KBM-7 (cell line): ENCODE measurements at regions not wholly inside any gene's neighbourhood (a gene's known extent, or its start where the extent isn't known, plus 50 kb on each side); places are given as distances from the start of the nearest gene placed in this dataset.

Experiments used
- DNase-seq: peaks from one replicate; pipeline ENCODE4 v3.0.0-alpha.2; 2015
- in situ Hi-C: fragments of 300-500 bp; cut with MboI; formaldehyde crosslinking; loops from 2 replicates; pipeline ENCODE4 v1.14.3; 2020; ENCODE audit warnings: low sequenced_read_pairs, low pct_unique_long_range_greater_than_20kb, mixed read lengths

- DNase-seq = peak; percentile 62
- in situ Hi-C loops = no loop called here
Measured at GRCh38 chr14:61113561-61114225, 132.6 kb downstream of the SLC38A6 start.

DNA sequence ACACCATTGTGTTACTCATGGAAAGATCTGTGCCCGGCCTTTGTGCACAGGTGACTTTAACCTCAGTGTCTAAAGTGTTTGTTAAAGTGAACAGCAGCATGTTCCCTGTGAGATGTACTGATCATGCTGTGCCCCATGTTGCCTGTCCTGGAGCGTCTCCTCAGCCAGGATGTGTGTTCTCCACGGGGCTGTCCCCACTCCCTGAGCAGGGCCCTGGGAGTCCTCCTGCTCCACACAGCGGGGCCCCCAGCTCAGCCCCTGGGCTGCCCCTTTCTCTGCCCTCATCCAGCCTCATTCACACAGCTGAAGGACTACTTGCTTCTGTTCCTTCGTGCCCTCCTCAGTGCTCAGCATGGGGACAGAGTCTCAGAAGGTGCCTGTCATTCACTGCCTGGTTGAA is 131.5 kb downstream of the SLC38A6 start:
- no peak for DNase-seq
- in situ Hi-C loops = no loop called here

DNA sequence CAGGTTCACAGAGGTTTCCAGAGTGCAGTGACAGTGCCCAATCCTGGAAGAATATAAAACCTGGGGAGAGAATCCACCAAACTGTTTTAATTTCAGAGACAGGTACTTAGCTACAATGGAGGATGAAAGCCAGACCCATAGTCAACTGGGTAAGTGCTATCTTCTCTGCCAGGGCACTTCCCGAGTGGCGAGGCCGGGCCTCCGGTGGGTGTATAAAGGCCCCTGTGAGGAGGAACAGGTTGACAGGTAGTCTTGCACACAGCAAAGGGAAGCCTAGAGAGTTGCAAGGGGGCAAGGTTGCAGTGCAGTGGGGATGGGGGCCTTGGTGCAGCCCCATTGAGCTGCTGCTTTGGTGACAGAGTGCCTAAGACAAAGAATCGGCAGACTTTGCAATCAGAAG is 130.7 kb downstream of the SLC38A6 start:
- no peak for DNase-seq
- in situ Hi-C loops = no loop called here

GRCh38 chr14:61111209-61111665 is 130.2 kb downstream of the SLC38A6 start:
- in situ Hi-C loops = no loop called here
- DNase-seq = no peak

GRCh38 chr14:61110316-61111082 is 129.5 kb downstream of the SLC38A6 start:
- in situ Hi-C loops = no loop called here
- no peak for DNase-seq

GRCh38 chr14:61109288-61109687 is 128.2 kb downstream of the SLC38A6 start:
- no peak for DNase-seq
- in situ Hi-C loops = no loop called here

DNA sequence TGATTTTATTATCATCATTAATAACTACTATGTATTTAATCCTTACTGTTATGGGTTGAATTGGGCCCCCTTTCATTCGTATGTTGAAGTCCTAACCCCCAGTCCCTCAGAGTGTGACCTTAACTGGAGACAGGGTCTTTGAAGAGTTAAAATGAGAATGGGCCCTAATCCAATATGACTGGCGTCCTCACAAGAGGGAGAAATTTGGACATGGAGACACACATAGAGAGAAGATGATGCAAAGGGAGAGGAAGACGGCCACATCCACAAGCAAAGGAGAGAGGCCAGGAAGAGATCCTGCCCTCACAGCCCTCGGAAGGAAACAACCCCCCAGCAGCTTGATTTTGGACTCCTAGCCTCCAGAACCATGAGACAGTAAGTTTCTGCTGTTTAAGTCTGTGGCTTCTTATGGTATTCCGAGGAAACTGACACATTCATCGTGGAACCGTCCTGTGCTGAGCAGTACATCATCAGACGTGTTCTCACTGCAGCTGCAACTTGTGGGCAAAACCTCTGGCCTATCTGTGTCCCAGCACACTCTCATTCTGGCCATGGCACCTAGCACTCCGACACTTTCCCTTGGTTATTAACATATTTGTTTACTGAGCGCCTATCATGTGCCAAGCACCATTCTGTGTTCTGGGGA is 127.6 kb downstream of the SLC38A6 start:
- in situ Hi-C loops = no loop called here
- DNase-seq = no peak

GRCh38 chr14:61107869-61108493 is 126.9 kb downstream of the SLC38A6 start:
- in situ Hi-C loops = no loop called here
- no peak for DNase-seq

GRCh38 chr14:61106959-61107641 is 126.1 kb downstream of the SLC38A6 start:
- DNase-seq = no peak
- in situ Hi-C loops = no loop called here

- DNase-seq = no peak
- in situ Hi-C loops = no loop called here
Measured at GRCh38 chr14:61106271-61106958, 125.4 kb downstream of the SLC38A6 start.

- DNase-seq = no peak
- in situ Hi-C loops = no loop called here
Measured at GRCh38 chr14:61104358-61104757, 123.3 kb downstream of the SLC38A6 start.

DNA sequence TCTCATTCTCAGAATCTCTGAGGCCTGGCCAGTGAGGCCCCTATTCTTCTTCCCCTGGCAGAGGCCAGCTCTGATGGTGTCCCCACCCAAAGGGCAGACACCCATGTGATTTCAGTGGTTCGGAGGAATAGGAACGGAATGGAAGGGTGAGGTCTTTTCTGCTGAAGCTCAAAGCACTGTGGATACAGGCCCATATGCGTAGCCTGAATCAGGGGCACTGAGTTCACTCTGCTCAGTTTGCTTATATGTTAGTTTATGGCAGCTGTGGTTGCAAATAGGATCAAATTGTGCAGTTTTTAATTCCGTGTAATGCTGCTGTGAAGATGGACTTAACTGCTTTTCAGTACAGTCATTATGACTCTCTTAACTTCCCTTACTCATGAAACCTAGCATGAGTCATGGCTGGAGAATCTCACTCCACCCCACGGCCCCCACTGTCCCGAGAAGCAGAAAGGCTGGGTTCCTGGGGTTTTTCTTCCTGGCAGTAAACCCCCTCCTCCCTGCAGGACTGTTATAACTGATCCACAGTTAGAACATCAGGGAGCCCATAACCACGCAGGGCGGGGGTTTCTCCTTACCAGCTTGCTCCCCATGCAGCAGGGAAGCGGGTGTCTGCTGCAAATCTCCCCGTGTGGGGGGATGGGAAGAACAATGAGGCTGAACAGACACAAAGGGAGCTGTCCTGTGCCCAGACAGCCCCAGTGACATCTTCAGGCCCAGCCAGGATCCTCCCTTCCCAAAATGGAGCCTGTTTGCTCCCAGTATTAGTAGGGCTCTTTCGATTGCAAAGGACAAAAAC is 122.7 kb downstream of the SLC38A6 start:
- in situ Hi-C loops = no loop called here
- peak; percentile 66 for DNase-seq

DNA sequence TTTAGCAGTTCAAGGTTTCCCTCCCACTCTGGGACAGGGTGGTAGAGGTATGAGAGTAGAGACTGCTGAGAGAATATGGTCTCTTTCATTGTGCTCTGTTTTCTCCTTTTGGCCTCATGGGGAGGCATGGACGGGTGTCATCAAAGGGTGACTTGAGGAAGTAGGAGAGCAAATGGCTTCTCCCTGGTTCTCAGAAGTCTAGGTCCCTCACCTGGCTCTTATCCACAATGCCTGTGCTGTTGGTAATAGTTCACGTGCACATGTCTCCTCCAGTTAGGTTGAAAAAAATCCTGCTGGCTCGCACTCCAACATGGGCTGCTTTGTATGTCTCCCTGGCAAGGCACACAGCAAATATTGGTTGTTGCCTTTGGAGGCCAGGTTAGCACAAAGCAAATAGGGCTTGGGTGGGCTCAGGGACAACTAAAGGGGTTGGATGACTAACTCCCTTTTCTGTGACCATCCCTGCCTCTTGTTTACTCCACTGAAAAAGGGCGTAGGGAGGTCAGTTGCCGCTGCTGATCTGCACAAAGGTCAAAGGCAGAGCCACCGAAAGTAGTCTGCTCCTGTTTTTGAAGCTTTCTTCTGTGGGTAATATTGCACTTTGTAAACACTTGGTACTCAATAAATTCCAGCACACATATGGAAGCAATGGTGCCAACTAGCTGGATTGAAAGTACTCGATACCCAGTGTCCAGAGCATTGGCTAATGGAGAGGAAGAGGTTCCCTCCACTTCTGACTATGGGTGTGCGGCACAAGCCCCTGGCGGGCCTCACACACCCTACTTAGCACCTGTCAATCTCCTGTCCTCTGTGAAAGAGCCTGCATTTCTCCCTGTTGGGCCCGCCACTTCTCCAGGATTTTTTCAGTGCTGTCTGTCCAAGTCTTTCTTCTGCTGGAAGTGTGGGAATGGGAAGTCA is 121.8 kb downstream of the SLC38A6 start:
- DNase-seq = no peak
- in situ Hi-C loops = no loop called here
